ENCODE measurements at regions not wholly inside any gene's neighbourhood (a gene's known extent, or its start where the extent isn't known, plus 50 kb on each side); places are given as distances from the start of the nearest gene placed in this dataset.

- no peaks in the 10 kb centered on the region for H3K27me3 ChIP-seq (ENCODE audit: control insufficient read depth, extremely low read depth, insufficient read depth, low read length)
- no peak for TF ChIP-seq CTCF (optimal IDR thresholded peaks at IDR 0.05 in 1 of 3, IDR thresholded peaks at IDR 0.05 in 1 of 3, conservative IDR thresholded peaks at IDR 0.05 in 1 of 3; ENCODE audit: extremely low read depth in 1 of 3, insufficient read depth in 2 of 3, low read length in 3 of 3)
- TF ChIP-seq EZH2 (IDR thresholded peaks at IDR 0.05; ENCODE audit: low read length): no peak
These were observed 276.4 kb upstream of the BOD1L1 start for GRCh38 chr4:13903901-13904300.

GRCh38 chr4:13905543-13905942 lies 278.0 kb upstream of the BOD1L1 start:
- no peak overlapping the region for H3K4me3 ChIP-seq (ENCODE audit: control insufficient read depth in 2 of 3, extremely low read depth in 1 of 3, insufficient read depth in 2 of 3, low read depth in 1 of 3, low read length in 3 of 3)
- DNase-seq (ENCODE audit: low read depth, low spot score): no peak
- no peaks in the 10 kb centered on the region for H3K9me1 ChIP-seq (ENCODE audit: control insufficient read depth, extremely low read depth, insufficient read depth, low read length)
- no peaks in the 10 kb centered on the region for H4K20me1 ChIP-seq (ENCODE audit: control insufficient read depth, extremely low read depth, insufficient read depth, low read length)
- H3K9ac ChIP-seq (ENCODE audit: control insufficient read depth, extremely low read depth, insufficient read depth, low read length): no peak overlapping the region
- no peaks in the 10 kb centered on the region for H3K27me3 ChIP-seq (ENCODE audit: control insufficient read depth, extremely low read depth, insufficient read depth, low read length)
- dilution Hi-C loops (cut with MboI; ENCODE audit: extremely low pct_ligation_motif_present, low sequenced_read_pairs): no loop called here
- no peaks in the 10 kb centered on the region for H3K9me3 ChIP-seq (ENCODE audit: control insufficient read depth, low read depth, low read length)
- TF ChIP-seq EZH2 (IDR thresholded peaks at IDR 0.05; ENCODE audit: low read length): no peak
- no peak for TF ChIP-seq CTCF (optimal IDR thresholded peaks at IDR 0.05 in 1 of 3, IDR thresholded peaks at IDR 0.05 in 1 of 3, conservative IDR thresholded peaks at IDR 0.05 in 1 of 3; ENCODE audit: extremely low read depth in 1 of 3, insufficient read depth in 2 of 3, low read length in 3 of 3)
- H2AFZ ChIP-seq (ENCODE audit: control insufficient read depth, low read length): no peak overlapping the region
- H3K79me2 ChIP-seq (ENCODE audit: control insufficient read depth, insufficient read depth, low read length): no peaks in the 10 kb centered on the region
- peaks cover 40% of the 10 kb centered on the region for H3K4me1 ChIP-seq (ENCODE audit: control insufficient read depth, extremely low read depth, insufficient read depth, low read length)
- no peaks in the 10 kb centered on the region for H3K36me3 ChIP-seq (ENCODE audit: control insufficient read depth in 2 of 2, extremely low read depth in 1 of 2, insufficient read depth in 2 of 2, low read length in 2 of 2)
- H3K27ac ChIP-seq (ENCODE audit: control insufficient read depth, insufficient read depth, low read length): no peak overlapping the region
- FAIRE-seq: peak; percentile 44
- no peak overlapping the region for H3K4me2 ChIP-seq (ENCODE audit: control insufficient read depth, extremely low read depth, insufficient read depth, low read depth, low read length)

More at GRCh38 chr4:13903901-13904300, 276.4 kb upstream of the BOD1L1 start:
- Histone ChIP-seq H3K4me1 (ENCODE audit: control insufficient read depth, extremely low read depth, insufficient read depth, low read length) (peaks cover 40% of the 10 kb centered on the region), H3K4me2 (ENCODE audit: control insufficient read depth, extremely low read depth, insufficient read depth, low read depth, low read length) (no peak overlapping the region), H3K79me2 (ENCODE audit: control insufficient read depth, insufficient read depth, low read length) (no peaks in the 10 kb centered on the region), H3K4me3 (ENCODE audit: control insufficient read depth in 2 of 3, extremely low read depth in 1 of 3, insufficient read depth in 2 of 3, low read depth in 1 of 3, low read length in 3 of 3) (no peak overlapping the region), H3K9me3 (ENCODE audit: control insufficient read depth, low read depth, low read length) (no peaks in the 10 kb centered on the region), H2AFZ (ENCODE audit: control insufficient read depth, low read length) (no peak overlapping the region), H4K20me1 (ENCODE audit: control insufficient read depth, extremely low read depth, insufficient read depth, low read length) (no peaks in the 10 kb centered on the region), H3K36me3 (ENCODE audit: control insufficient read depth in 2 of 2, extremely low read depth in 1 of 2, insufficient read depth in 2 of 2, low read length in 2 of 2) (no peaks in the 10 kb centered on the region), H3K27ac (ENCODE audit: control insufficient read depth, insufficient read depth, low read length) (no peak overlapping the region), H3K9me1 (ENCODE audit: control insufficient read depth, extremely low read depth, insufficient read depth, low read length) (no peaks in the 10 kb centered on the region), H3K9ac (ENCODE audit: control insufficient read depth, extremely low read depth, insufficient read depth, low read length) (no peak overlapping the region)
- no peak for FAIRE-seq
- dilution Hi-C loops (cut with MboI; ENCODE audit: extremely low pct_ligation_motif_present, low sequenced_read_pairs): no loop called here
- no peak for DNase-seq (ENCODE audit: low read depth, low spot score)
